ENCODE measurements at regions not wholly inside any gene's neighbourhood (a gene's known extent, or its start where the extent isn't known, plus 50 kb on each side); places are given as distances from the start of the nearest gene placed in this dataset.

DNA sequence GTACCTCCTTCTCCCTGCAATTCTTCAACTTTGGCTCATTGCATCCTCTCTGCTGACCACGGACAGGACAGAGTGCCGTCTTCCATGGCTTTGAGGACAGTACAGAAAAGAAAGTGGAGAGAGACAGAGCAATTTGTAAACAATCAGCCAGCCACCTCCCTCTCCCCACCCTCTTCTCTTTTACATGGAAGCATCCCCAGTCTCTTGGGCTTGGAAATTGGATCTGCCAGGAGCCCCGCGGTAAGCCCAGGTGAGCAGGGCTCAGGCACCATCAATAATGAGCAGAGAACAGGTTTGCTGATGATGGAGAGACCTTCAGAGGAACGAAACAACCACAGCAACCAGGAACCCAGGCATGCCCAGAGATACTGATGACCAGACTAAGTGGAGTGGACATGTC is 194.9 kb upstream of the TNRC6C start:
- DNase-seq = no peak

DNA sequence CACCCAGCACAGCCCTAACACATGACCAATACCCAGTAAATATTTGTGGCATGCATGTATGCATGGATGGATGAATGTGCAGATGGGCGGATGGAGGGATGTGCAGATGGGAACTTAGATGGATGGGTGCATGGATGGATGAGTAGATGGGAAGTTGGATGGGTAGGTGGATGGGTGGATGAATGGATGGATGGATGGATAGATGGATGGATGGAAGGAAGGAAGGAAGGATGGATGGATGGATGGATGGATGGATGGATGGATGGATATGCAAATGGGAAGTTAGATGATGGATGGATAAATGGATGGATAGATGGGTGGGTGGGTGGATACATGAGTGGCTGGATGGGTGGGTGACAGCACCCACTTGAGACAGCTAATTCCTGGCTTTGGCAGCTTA is 193.2 kb upstream of the TNRC6C start:
- no peak for DNase-seq

DNA sequence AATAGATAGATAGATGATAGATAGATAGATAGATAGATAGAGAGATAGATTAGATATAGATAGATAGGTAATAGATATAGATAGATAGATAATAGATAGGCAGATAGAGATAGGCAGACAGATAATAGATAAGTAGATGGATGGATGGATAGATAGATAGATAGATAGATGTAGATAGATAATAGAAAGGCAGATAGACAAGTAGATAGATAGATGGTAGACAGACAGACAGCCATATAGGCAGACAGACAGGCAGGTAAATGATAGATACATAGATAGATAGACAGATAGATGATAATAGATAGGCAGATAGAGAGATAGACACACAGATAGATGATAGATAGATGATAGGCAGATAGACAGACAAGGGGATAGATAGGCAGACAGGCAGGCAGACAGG is 191.4 kb upstream of the TNRC6C start:
- no peak for DNase-seq

DNA sequence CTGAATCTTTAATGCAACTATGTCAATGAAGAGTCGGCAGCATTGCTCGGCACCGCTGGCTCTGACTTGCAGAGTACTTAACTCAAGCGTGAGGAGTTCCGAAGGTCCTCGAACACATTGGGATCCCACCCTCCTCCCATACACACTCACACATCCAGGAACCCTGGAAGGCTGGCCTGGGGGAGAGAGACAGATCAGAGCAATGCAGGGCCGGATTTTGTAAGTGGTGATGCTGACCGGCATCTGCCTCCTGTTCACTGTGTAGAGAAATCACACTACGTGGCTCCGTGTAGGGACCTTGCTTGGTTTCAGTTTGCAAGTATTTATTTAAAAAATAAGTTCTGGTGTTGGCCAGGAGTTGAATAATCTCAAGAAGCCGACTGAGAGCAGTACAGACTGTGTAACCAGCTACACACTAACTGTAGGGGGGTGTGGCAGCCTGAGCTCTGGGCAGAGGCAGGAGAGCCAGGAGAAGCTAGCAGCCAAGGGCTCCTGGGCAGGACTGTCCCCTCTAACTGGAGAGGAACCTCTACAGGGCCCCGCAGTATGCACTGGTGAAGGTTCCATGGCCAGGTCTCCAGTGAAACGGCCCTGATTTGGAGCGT is 190.2 kb upstream of the TNRC6C start:
- no peak for DNase-seq

DNA sequence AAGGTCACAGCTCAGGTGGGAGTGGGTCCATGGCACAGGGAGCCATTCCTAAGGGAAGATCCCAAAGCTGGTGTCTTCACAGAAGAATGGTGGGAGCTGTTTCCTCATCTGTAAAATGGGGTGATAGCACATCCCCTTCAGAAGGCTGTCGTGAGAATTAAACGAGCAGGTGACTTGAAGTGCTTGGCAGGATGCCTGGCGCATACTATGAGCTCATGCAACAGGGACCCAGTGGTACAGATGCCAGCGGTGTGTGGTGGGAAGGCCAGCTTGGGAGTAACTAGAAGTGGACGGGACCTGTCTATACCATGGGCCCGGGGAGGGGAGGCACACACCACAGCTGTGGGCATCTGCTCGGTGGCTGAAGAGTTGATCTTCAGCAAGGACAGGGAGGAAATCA is 189.3 kb upstream of the TNRC6C start:
- peak; percentile 94 for DNase-seq

DNA sequence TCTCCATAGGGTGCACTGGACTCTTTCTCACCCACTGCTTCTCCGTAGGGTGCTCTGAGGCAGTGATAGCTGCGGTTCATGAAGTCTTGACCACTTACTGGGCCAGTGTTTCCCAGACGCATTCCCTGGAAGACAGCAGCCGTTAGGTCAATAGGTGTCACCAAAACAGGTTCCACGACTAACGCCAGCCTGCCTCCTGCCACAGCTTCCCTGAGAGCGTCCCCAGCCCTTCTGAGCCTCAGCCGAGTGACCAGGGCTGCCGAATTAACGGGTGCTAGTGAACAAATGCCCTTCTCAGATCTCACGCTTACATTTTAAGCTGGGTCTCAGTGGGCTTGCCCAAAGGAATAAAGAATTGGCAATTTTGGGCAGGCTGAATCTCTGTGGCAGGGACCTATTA is 188.7 kb upstream of the TNRC6C start:
- no peak for DNase-seq

DNA sequence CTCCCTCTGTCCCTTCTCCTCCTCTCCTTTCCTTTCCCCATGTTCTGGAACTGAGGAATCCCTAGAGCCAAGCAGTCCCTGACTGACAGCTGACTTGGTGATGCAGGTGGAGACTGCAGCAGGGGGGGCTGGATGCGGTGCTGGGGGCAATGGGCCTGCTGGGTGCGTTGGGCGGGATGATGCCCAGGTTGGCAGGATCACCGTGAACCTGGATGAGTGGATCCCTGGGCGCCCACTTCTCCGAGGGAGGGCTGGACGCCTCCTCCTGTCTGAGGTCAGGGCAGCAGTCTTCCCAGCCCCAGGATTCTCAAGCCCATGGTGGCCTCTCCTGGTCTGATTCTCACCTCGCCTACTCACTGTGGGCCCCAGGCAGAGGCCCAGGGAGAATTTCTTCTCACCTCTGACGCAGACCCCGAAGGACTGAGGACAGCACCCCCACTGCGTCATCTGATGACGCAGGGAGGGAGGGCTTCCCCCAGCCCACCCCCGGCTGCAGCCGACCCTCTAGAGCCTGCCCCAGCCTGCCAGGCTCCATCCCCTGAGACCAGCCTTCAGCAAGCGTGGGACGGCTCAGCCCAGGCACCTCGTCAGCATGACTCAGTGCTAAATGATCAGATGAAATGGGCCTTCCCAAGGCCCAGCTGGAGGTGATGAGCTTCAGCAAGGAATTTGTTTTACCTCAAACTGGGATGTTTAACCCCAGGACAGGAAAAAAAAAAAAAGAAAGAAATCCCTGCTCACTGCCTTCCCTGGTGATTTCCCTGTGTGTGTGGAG is 188.0 kb upstream of the TNRC6C start:
- no peak for DNase-seq

DNA sequence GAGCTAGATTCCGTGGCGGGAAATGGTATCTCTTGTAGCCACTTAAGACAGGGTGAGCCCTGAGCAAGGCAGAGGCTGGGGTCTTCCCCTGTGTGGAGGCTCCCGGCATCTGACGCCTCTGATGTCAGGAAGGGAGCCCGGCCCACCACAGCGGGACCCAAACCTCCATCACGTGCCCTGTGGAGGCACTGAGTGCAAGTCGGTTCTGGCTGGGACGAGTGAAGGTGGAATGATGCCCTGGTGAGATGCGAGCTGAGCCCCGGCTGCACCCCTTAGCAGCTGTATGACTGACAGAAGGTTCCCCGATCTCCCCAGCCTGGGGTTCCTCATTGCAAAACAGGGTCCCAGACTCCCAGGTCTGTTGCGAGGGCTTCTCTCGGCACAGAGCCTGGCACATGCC is 187.4 kb upstream of the TNRC6C start:
- no peak for DNase-seq

DNA sequence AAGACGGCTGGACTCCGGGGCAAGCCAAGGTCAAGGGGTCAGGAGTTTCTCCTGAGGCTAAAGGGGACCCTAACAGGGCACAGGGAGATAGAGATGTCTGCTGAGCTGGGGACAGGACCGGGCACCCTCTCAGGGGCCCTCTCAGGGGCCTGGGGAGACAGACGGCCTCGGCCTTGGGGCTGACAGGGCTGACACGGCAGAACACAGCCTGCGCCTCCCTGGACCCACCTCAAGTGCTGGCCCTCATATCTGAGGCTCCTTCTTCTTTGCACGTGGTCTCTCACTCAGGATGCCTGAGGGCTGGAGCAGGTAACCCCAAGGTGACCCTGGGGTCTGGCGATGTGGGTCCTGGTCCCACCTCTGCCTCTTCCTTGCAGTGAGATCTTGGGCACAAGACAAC is 186.9 kb upstream of the TNRC6C start:
- no peak for DNase-seq

DNA sequence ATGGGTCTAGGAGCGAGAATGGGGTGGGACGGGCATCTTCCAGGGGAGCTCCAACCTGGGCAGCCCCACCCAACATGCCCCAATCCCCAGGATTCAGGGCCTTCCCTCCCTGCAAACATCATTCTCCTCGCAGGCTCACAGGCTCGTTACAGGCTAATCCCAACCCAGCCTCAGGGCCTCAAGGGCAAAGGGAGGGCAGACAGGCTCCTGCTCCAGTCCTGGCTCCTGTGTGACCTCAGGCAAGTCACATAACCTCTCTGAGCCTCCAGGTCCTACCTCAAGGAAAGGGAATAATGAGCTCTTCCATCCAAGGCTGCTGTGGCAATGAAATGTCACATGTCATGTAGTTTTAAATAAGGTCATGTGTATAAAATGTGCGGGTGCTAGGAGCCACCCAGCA is 186.5 kb upstream of the TNRC6C start:
- DNase-seq = no peak

DNA sequence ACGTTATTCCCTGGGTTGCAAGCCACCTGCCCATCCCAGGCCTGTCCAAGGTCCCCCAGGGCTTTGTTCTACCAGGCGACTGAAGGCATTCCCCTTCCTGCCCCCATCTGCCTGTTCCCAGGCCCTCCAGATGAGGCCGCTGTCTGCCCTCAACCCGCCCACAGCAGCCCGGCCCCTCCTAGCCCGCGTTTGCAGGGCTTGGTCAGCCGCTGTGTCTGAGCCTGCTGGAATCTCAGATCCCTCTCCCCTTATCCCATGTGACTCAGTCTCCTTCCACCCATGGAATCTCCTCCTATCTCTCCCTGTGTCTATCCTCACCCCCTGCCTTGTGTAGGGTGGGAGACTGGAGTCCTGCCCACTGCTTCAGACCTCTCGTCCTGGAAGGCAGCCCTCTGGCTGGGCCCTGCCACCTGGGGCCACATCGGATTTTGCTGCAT is 186.0 kb upstream of the TNRC6C start:
- DNase-seq = peak; percentile 70

DNA sequence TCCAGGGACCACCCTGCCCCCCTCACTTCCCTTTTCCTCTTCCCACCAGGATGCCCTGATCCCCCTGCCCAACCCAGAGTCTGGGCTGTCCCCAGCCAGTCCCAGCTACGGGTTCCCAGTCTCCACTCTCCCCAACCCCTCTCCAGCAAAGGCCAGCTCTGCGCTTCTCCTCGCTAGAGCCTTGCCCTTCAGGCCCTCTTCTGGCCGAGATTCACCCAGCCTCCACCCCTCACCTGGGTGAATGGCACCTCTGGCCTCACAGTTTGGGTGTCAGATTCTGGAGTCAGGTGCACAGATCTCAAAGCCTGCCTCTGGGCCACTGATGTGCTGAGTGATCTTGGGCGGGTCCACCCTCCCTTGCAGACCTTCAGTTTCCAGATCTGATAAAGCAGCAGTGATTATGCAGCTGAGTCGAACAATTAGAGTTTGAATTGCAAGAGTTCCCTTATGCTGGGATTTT is 185.6 kb upstream of the TNRC6C start:
- peak; percentile 79 for DNase-seq

DNA sequence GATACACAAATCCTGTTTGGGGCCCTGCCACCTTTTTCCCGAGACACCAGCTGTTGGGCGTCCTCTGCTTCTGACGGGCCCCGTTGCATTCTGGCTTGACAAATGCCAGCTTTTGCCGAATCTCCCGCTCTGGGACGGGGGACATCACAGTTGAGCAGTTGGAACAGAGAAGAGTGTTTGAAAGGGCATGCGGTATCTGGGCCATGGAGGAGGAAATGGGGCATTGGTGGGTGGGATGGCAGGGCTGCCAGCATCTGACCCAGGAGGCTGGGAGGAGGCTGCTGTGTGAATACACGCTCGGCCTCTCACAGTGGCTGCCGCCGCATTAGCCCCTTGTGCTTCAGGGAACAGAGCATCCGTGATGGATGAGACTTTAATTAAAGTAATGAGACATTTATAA is 184.3 kb upstream of the TNRC6C start:
- DNase-seq = no peak

DNA sequence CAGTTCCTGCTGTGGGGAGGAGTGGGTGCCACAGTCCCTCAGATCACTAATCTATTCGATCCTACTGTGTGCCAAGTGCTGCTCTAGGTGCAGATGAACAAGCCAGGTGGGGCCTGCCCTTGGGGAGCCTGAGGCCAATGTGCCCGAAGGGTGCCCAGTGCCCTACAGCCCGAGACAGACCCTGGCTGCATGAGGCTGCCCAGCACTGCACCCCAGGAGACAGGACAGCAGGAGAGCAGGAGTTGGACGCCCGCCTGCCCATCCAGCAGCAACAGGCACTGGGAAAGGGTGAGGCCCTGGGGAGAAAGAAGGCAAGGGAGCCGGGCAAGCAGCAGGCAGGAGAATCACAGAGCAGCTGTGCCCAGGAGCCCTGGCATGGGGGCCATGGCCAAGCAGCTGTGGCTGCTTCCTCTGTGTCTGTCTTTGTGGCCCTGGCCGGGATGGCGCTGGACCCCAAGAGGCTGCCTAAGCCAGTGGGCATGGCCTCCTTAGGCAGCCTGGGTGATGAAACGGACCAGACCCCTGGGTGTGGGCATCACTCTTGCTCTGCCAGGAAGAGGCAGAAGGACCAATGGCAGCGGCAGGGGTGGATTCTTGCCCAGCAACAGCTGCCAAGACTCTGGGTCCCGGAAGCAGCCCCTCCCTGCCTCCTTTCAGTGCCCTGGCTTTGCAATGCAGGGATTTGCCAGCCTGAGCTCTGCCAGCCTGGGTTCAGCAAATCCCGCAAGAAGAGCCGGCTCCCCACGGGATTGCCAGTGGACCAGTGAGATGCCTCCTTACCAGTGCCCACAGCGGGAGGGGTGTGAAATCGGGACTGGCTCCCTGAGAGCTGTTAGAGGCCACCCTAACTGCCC is 179.6 kb upstream of the TNRC6C start:
- peak; percentile 42 for DNase-seq

DNA sequence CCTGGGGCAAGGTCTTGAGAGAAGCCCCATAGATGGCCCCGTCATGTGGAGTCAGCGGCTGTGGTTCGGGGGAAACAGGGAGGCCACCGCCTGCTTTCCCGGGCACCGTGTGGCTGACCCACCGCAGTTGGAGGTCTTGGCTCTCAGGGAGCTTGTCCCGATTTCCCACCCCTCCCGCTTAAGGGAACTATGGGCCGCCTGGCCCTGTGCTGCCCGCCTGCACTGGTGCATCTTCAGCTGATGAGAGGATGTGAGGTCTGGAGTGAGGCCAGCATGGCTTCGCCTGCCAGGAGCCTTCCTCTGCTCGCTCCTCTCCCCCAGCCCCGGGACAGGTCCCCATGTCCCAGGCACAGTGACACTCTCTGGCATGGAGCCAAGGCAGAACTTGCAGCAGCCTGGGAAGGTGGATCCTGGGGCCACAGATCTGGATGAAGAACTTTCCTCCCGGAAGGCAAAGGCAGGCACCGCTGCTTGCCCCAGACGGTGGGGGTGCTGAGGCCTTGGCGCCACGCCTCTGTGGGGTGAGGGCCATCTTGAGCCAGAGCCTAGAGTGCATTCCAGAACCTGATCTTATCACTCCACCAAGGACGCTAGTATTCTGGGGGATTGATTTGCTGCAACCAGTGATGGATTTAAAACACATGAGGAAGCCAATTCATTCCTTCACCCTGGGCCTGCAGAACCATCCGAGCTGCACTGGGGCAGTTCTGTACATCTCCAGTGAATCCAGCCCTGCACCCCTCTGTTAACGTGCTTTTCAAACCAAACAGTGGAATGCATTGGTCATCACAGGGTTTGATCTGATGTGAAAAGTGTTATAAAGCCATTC is 178.6 kb upstream of the TNRC6C start:
- peak; percentile 52 for DNase-seq

DNA sequence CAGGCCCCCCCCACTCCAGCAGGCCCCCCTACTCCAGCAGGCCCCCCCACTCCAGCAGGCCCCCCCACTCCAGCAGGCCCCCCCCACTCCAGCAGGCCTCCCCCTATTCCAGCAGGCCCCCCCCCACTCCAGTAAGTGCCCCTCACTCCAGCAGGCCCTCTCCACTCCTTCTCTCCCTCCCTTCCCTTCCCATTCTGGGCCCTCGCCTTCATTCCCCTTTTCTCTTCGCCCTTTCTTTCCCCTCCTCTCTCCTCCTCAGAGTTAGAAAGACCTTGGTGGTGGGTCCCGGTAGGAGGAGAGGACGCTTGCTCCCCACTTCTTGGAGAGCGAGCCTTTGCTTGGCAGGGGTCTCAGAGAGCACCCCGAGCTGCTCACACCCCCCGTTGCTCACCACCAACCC is 177.0 kb upstream of the TNRC6C start:
- no peak for DNase-seq

DNA sequence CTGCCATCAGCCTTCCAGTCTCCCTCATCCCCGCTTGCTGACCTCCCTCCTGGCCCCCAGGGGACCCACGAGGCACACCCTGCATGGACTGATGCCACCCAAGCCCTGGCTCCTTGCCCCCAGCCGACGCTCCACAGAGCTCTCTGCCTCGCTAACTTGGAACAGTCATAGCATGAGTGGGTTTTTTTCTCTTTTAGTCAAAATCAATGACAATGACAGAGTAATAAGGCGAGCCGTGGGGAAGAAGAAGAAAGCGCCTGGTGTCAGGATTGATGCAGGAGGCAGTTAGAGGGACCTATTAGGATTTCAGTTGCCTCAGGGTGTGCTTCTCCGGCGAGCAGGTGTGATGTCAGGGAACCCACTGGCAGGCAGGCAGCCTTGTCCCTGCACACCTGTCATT is 176.3 kb upstream of the TNRC6C start:
- no peak for DNase-seq

DNA sequence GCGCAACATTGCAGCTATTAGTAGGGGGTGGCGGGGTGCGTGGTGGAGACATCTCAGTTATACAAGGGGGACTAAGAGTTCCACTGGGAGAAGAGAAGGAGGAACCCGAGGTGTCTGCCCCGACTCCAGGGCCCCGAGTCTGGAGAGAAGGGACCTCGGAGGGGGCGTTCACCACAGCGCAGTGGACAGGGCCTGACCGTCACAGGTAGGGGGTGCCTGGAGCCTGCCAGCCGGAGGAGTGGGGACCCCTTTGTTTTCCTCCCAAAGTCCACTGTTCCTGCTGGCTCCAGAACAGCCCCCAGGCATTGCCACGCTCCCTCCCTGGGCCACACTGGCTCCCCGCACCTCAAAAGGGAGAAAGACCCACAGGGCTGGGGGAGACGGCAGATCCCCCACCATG is 175.9 kb upstream of the TNRC6C start:
- DNase-seq = no peak

DNA sequence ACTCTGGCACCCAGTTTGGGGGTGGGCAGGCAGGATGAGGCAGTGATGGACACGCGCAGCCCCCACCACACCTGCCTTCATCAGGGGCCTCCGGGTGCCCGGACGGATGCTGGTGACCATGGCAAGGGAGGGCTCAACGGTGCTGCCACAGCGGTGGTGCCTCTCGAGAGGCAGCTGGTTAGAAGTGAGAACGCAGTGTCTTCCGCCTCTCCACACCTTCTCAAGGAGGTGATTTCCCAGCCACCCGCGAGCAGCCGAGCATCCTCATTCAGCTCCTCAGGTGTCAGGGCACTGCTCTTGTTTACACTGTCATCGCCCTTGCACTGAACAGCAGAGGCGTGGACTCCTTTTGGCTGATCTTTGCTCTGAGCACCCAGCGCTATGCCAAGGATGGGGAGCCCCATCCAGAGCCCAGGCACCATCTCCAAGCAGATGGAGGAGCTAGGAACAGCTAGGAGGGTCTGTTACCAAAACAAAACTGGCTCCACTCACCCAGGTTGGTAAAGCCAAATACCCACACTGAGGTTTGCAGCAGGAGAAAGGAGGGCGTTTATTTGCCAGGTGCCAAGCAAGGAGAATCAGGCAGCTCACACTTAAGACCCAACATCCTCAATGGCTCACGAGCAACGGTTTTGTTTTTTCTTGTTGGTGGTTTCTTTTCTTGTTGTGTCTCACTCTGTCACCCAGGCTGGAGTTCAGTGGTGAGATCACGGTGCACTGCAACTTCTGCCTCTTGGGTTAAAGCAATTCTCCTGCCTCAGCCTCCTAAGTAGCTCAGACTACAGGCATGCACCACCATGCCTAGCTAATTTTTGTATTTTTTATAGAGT is 174.3 kb upstream of the TNRC6C start:
- peak; percentile 29 for DNase-seq

DNA sequence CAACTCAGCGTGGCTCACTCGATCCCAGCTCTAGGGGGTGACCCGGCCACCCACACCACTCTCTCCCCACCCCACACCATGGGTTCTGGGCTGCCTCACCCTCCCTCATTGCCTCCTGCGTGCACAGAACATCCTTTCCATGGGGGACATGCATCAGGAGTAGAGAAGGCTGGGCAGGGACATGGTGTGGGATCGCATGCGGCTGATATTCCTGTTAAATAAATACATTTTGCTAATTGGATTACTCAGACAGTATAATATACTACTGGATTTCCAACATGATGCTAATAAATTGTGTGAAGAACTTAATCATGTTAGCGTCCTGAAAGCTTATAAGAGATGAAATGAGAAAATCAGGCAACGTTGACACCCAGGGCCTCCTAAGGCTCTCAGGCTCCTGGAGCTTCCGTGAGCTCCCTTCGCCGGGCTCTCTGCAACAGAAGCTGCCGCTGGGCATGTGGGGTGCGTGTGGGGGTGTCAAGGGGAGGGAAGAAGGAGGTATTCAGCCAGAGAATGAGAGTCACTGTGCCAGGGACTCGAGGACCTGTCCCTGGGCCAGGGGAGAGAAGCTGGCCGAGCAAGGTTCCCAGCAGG is 173.1 kb upstream of the TNRC6C start:
- no peak for DNase-seq

DNA sequence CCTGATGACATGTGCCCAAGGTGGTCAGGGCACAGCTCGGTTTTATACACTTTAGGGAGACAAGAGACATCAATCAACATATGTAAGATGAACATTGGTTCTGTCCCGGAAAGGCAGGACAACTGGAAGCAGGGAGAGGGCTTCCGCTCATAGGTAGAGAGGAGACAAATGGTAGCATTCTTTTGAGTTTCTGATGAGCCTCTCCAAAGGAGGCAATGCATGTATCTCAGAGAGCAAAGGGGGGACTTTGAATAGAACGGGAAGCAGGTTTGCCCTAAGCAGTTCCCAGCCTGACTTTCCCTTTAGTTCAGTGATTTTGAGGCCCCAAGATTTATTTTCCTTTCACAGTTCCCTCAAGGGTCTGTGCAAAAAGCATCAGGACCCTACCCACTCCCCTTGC is 172.4 kb upstream of the TNRC6C start:
- DNase-seq = no peak

Measured in RPMI8226 (cell line).